Stimulated activated naive B cell treated with anti-CD40 and anti-IgM and Interleukin-4, amounts not matched to agents 10 μg/mL and 1 μg/mL and 100 μg/mL, for 72 hours (primary cell): ENCODE measurements at regions not wholly inside any gene's neighbourhood (a gene's known extent, or its start where the extent isn't known, plus 50 kb on each side); places are given as distances from the start of the nearest gene placed in this dataset.
"Not testable (repeated sequence)": the region's sequence is repeated elsewhere in the genome, so short reads cannot be mapped to it uniquely, and the experiment has no call there.

Experiments
- ATAC-seq, 2 donors: fragments of 150-1000 bp; cut with Tn5 transposase; replicated peaks; 2 replicates each; pipeline ENCODE4 v1.10.0; 2021; ENCODE audit warnings: moderate library complexity in 1 of 2
- DNase-seq: peaks from one replicate; pipeline ENCODE4 v3.0.0; 2021
- H3K27ac Mint-ChIP-seq: one replicate; pipeline ENCODE4 v1.8.0; 2022; ENCODE audit warnings: mild to moderate bottlenecking, mixed read lengths
- H3K27me3 Mint-ChIP-seq, 2 donors: one replicate each; pipeline ENCODE4 v1.8.0; 2022; ENCODE audit warnings: mixed read lengths in 2 of 2
- H3K36me3 Mint-ChIP-seq, 2 donors: one replicate each; pipeline ENCODE4 v1.8.0; 2022; ENCODE audit warnings: mixed read lengths in 2 of 2, mild to moderate bottlenecking in 1 of 2
- H3K4me1 Mint-ChIP-seq, 2 donors: one replicate each; pipeline ENCODE4 v1.8.0; 2022; ENCODE audit warnings: mixed read lengths in 2 of 2, mild to moderate bottlenecking in 1 of 2
- H3K4me3 Mint-ChIP-seq, 2 donors: one replicate each; pipeline ENCODE4 v1.8.0; 2022; ENCODE audit warnings: mild to moderate bottlenecking in 2 of 2, mixed read lengths in 2 of 2, moderate library complexity in 1 of 2
- H3K9me3 Mint-ChIP-seq, 2 donors: one replicate each; pipeline ENCODE4 v1.8.0; 2022; ENCODE audit warnings: mixed read lengths in 2 of 2, mild to moderate bottlenecking in 1 of 2

DNA sequence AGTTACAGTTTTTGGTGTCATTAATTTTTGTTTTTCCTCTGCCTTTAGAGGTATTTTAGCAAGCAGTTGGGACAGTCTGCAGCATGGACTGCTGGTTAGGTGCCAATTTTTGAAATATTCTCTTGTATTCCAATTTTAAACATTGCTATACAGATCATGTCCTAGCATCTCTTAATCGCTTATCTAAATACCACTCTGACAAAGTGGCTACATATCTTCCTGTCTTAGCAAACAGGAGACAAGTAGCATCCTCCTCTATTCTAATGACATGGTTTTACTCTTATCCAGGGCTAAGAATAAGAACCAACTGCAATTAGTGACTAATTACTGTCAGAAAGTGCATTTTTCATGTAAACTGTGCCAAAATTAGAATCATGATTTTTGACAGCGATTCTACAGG, 117.8 kb upstream of the ATP2B1 start:
- peaks cover 0 to 3% of the 10 kb centered on the region in 2 donors for H3K9me3 Mint-ChIP-seq
- no peak for ATAC-seq
- H3K27me3 Mint-ChIP-seq = no peaks in the 10 kb centered on the region
- no peak overlapping the region for H3K4me3 Mint-ChIP-seq
- no peak overlapping the region for H3K27ac Mint-ChIP-seq
- peaks cover 21 to 26% of the 10 kb centered on the region in 2 donors for H3K4me1 Mint-ChIP-seq
- H3K36me3 Mint-ChIP-seq = no peaks in the 10 kb centered on the region
- DNase-seq = no peak

DNA sequence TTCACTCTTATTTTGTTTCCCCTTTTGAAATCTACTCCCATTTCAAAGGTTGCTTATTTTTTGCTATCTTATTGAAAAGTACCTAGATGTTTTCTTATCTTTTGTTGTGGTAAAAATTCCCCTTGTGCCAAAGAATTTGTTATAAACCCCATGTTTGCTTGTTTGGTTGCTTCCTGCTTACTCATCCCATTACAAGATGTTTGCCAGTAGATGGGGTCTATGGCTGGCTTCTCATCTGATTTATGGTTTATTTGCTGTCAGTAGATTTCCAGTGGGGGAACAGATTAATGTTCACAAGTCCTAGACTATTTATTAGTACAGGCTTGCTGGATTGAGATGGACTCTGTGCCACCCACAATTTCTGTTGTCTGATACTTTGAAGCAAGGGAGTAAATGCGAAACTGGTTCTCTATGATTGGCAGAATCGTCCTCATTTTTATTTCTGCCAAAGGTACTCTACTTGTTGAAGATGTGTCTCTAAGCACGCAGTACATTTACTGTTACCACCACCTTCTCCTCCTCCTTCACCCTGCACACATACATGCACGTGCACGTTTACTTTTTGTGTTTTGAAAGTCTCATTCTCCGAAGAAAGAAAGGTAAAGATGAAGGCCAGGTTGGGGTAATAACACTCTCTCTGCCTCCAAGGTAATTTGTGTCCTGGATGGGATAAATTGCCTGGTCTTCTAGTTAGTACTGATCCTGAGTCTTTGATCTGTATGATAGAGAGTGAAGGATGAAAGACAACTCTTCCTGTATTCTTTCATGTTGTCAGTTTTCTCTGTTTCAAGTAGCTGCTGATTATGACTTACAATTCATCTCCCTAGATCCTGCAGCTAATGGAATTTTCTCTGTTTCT, 117.2 kb upstream of the ATP2B1 start:
- ATAC-seq = no peak
- no peak for DNase-seq
- H3K36me3 Mint-ChIP-seq = no peaks in the 10 kb centered on the region
- no peak overlapping the region for H3K4me3 Mint-ChIP-seq
- peak overlapping the region; percentile 67 for H3K27ac Mint-ChIP-seq
- peaks cover 19 to 26% of the 10 kb centered on the region in 2 donors for H3K4me1 Mint-ChIP-seq
- H3K27me3 Mint-ChIP-seq = no peaks in the 10 kb centered on the region
- peaks cover 0 to 3% of the 10 kb centered on the region in 2 donors for H3K9me3 Mint-ChIP-seq

DNA sequence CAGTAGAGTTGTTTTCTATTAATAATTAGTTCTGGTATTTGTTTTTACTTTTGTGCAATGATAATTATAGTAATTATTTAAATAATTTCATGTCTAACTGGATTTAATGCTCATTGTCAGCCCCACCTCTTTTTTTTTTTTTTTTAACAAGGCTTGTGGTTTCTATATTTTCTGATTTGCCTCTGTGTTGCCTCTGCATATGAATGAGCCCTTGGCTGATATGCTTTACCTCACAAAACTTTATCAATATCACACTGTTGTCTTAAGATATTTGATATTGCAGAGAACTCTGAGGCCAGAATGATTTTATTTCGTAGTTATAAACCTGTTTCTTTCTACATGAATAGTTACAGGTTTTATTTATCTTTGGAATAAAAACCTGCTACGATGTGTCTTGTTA, 116.2 kb upstream of the ATP2B1 start:
- H3K36me3 Mint-ChIP-seq = no peaks in the 10 kb centered on the region
- H3K4me3 Mint-ChIP-seq = no peak overlapping the region
- ATAC-seq = no peak
- no peak for DNase-seq
- H3K27me3 Mint-ChIP-seq = no peaks in the 10 kb centered on the region
- H3K27ac Mint-ChIP-seq = no peak overlapping the region
- peaks cover 18 to 26% of the 10 kb centered on the region in 2 donors for H3K4me1 Mint-ChIP-seq
- peaks cover 0 to 4% of the 10 kb centered on the region in 2 donors for H3K9me3 Mint-ChIP-seq

DNA sequence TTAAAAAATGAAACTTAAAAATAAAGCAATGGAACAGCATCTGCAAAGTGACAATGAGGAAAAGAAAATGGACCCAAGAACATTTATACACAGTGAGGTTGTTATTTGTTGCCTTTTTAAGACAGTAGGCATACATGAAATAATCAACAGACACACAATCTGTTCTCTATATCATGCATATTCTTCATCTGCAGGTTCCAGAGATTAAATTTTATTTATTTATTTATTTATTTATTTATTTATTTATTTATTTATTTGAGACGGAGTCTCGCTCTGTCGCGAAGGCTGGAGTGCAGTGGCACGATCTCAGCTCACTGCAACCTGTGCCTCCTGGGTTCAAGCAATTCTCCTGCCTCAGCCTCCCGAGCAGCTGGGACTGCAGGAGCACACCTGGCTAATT, 114.4 kb upstream of the ATP2B1 start:
- DNase-seq, H3K36me3 Mint-ChIP-seq, H3K9me3 Mint-ChIP-seq, H3K4me3 Mint-ChIP-seq, H3K27me3 Mint-ChIP-seq, ATAC-seq, H3K27ac Mint-ChIP-seq: not testable (repeated sequence)
- peaks cover 15 to 32% of the 10 kb centered on the region in 2 donors for H3K4me1 Mint-ChIP-seq

DNA sequence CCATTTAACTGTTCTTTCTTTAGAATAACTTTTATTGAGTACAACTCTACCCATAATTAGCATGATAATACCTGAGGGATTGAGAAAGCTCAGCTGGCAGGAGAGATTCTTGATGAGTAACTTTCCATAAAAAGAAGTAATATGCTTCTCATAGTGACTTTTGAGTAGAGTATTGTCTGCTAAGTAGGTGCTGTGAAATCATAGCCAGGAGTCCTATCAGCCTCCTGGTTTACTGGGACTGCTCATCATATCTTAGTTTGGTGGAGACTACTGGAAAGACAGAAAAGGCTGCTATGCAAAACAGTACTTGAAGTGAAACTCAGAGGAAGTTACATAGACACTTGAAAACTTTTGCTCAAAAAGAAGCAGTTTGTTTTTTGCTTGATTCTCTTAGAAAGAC, 113.3 kb upstream of the ATP2B1 start:
- H3K27me3 Mint-ChIP-seq = no peaks in the 10 kb centered on the region
- no peak overlapping the region for H3K4me3 Mint-ChIP-seq
- peak; percentile 56 to 76 for ATAC-seq
- peaks cover 17 to 40% of the 10 kb centered on the region in 2 donors for H3K4me1 Mint-ChIP-seq
- H3K9me3 Mint-ChIP-seq = peaks cover 0 to 4% of the 10 kb centered on the region in 2 donors
- DNase-seq = no peak
- H3K36me3 Mint-ChIP-seq = no peaks in the 10 kb centered on the region
- no peak overlapping the region for H3K27ac Mint-ChIP-seq

DNA sequence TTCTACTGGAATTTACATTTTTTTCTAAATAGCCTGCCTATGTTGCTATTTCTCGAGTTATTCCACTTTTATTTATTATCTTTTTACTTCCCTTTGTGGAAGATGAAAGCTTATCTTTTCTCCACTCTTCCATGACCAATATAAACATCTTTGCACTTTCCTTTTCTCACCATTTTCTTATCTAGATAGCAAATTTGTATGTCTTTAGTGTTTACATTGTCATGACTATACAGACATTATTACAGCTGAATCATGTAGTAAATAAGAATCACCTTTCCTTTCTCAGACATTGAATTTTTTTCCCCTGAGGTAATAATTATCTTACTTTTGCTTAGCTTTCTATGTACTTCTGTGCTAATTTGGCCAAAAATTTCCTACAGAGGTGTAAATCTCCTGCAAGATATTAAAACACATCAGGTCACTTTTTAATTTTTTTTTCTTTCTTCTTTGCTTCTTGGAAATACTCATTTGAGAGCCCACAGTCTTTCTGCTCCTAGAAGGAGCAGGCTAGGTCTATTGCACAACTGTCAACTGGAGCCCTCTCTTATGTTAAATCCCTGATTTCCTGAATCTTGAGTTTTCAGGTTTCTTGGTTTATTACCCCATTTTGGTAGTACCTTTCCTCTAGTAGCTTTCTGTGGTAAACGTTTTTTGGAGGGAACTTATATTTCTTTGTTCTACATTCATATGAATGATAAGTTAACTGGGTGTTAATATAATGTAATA, 109.0 kb upstream of the ATP2B1 start:
- Mint-ChIP-seq H3K27ac (no peak overlapping the region), H3K36me3 (no peaks in the 10 kb centered on the region), H3K4me3 (no peak overlapping the region), H3K27me3 (no peaks in the 10 kb centered on the region), H3K9me3 (peaks cover 0 to 4% of the 10 kb centered on the region in 2 donors), H3K4me1 (peaks cover 8 to 25% of the 10 kb centered on the region in 2 donors)
- no peak for DNase-seq
- no peak for ATAC-seq

DNA sequence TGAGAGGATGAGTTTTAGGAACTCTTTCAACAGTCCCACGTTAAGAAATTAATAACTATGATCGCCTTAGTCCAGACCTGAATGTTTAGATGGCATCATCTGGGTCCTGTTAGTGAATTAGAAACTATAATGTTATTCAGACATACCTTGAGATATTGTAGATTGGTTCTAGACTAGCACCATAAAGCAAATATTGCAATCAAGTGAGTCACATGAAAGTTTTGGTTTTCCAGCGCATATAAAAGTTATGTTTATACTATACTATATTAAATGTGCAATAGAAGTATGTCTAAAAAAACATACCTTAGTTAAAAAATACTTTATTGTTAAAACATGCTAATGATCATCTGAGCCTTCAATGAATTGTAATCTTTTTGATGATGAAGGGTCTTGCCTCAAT, 106.6 kb upstream of the ATP2B1 start:
- peaks cover 0 to 1% of the 10 kb centered on the region in 2 donors for H3K9me3 Mint-ChIP-seq

DNA sequence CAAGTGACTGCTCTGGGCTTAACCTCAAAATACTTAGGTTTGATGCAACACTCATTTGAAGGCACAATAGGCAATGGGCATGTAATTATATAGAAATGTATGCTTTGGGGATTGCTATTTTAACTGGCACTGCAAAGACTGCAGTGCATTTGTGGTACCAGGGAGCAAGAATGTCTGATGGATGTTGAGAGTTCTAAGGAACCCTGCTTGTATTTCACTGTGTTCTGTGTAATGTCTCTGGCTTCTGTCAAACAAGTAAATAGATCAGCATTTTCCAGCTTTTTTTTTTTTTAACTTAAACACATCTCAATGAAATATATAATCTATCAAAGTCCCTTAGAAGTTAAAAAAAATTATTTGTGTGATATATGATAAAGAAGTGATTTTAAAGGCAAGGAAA, 94.8 kb upstream of the ATP2B1 start:
- H3K36me3 Mint-ChIP-seq = no peaks in the 10 kb centered on the region
- H3K27ac Mint-ChIP-seq = no peak overlapping the region
- DNase-seq (no peak), ATAC-seq (no peak)
- H3K9me3 Mint-ChIP-seq = no peaks in the 10 kb centered on the region
- no peaks in the 10 kb centered on the region for H3K27me3 Mint-ChIP-seq
- H3K4me1 Mint-ChIP-seq = peaks cover 12 to 18% of the 10 kb centered on the region in 2 donors
- no peak overlapping the region for H3K4me3 Mint-ChIP-seq

More for the DNA sequence above, 106.6 kb upstream of the ATP2B1 start:
- no peak for ATAC-seq
- no peak overlapping the region for H3K4me3 Mint-ChIP-seq
- H3K36me3 Mint-ChIP-seq = no peaks in the 10 kb centered on the region
- no peaks in the 10 kb centered on the region for H3K27me3 Mint-ChIP-seq
- H3K4me1 Mint-ChIP-seq = peaks cover 2 to 14% of the 10 kb centered on the region in 2 donors
- no peak overlapping the region for H3K27ac Mint-ChIP-seq
- no peak for DNase-seq

DNA sequence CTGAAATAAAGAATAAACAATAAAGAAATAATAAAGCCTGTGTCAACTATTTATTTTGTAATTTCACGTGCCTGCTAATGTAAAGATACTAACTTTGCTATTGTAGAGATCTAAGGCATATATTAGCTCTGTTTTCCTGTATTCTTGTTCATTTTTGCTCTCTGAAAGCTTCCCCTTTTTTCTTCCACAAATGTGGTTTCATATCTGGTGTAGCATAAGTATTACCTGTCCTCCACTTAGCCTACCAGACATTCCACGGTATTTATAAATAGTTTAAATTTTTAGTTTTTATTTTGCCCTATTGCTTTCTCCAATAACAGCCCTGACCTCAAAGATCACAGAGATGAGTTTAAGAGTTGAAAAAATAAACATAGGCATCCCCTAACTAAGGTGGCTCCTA, 92.6 kb upstream of the ATP2B1 start:
- no peaks in the 10 kb centered on the region for H3K36me3 Mint-ChIP-seq
- no peak for ATAC-seq

DNA sequence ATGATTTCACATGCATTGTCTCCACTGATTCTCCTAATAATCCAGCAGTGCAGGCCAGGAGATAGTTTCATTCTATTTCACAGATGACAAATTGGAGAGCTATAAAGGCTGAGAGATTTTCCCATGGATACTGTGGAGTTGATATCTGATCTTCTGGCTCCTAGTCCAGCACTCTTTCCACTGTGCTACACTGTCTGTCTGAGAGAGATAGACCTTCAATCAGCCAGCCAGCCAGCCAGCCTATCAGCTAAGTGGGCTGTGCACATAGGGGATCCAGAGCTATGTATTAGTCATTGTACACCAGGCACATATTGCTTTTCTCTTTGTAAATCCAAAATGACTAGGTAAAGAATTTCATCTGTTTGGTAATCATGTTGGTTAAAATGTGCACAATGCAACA, 91.8 kb upstream of the ATP2B1 start:
- DNase-seq = no peak
- peaks cover 12 to 19% of the 10 kb centered on the region in 2 donors for H3K4me1 Mint-ChIP-seq
- no peak for ATAC-seq
- no peak overlapping the region for H3K4me3 Mint-ChIP-seq
- no peaks in the 10 kb centered on the region for H3K36me3 Mint-ChIP-seq
- H3K27me3 Mint-ChIP-seq = no peaks in the 10 kb centered on the region
- no peak overlapping the region for H3K27ac Mint-ChIP-seq
- H3K9me3 Mint-ChIP-seq = no peaks in the 10 kb centered on the region

More for the DNA sequence above, 92.6 kb upstream of the ATP2B1 start:
- Mint-ChIP-seq H3K4me1 (peaks cover 12 to 18% of the 10 kb centered on the region in 2 donors), H3K9me3 (no peaks in the 10 kb centered on the region), H3K27me3 (no peaks in the 10 kb centered on the region), H3K27ac (no peak overlapping the region), H3K4me3 (no peak overlapping the region)
- no peak for DNase-seq

DNA sequence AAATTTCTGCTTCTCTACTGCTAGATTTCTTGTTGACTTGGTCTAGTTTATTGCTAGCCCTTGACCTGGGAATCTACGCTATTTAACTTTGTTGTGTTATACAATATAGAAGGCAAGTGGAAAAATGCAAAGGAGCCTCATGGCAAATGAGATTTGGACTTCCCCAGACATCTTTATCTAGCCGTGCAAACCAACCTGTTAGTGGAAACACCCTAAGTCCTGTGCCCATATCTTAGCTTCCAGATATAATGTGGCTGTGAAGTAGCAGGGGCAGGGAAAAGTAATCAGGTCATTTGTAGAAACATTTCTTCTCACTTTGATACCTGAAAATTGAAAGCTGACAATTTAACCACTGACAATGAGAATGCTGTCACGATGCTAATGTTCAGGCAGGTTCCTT, 90.7 kb upstream of the ATP2B1 start:
- no peak for DNase-seq
- Mint-ChIP-seq H3K27me3 (no peaks in the 10 kb centered on the region), H3K9me3 (no peaks in the 10 kb centered on the region)

DNA sequence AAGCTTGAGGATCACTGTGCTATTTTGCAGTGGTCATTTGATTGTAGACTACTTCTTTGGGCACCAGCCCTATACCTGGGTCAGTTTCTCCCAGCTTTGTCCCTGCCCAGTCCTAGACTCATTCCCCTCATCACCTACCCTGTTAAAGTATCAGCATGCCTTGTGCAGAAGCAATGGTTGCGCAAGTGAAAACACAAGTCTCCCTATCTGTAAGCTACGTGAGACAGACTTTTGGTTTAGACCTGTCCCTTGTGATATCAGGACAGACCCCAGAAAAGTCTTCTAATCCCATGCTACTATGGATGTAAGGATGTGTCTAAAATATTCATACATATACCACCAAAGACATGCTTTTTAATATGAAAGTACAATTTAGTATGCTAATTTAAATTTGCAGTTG, 88.8 kb upstream of the ATP2B1 start:
- Mint-ChIP-seq H3K4me1 (peaks cover 12 to 22% of the 10 kb centered on the region in 2 donors), H3K36me3 (no peaks in the 10 kb centered on the region), H3K9me3 (no peaks in the 10 kb centered on the region), H3K4me3 (no peak overlapping the region), H3K27ac (no peak overlapping the region), H3K27me3 (no peaks in the 10 kb centered on the region)
- ATAC-seq (no peak), DNase-seq (no peak)

More for the DNA sequence above, 90.7 kb upstream of the ATP2B1 start:
- no peaks in the 10 kb centered on the region for H3K36me3 Mint-ChIP-seq
- H3K4me3 Mint-ChIP-seq = no peak overlapping the region
- ATAC-seq = no peak
- H3K27ac Mint-ChIP-seq = no peak overlapping the region
- peaks cover 12 to 22% of the 10 kb centered on the region in 2 donors for H3K4me1 Mint-ChIP-seq

DNA sequence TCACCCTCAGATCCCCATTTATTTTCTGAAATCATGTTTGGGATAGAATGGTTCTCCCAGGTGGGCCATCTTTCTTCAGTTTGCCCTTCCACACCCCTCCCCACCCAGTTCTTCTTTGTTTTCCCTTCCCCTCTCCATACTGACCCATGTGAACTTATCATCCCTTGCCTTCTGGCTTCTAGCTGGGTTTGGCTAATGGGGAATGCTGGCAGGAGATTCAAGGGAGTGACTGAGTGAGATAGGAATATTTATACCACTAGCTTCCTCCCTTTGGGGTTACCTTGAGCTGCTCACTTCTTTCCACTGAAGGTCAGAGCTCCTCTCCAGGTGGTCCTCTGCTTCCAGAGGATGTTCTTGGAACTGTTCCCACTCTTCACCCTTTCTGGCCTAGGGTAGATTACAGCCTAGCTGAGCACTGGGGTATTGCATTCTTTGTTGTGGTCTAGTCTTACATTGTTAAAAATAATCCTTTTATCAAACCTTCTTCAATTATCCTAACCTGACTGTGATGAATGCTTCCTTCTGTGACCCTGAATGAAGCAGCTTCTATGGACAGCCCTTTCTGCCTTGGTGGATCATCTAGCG, 88.3 kb upstream of the ATP2B1 start:
- ATAC-seq = no peak
- Mint-ChIP-seq H3K9me3 (no peaks in the 10 kb centered on the region), H3K4me1 (peaks cover 9 to 18% of the 10 kb centered on the region in 2 donors), H3K27ac (no peak overlapping the region), H3K36me3 (no peaks in the 10 kb centered on the region), H3K4me3 (no peak overlapping the region), H3K27me3 (no peaks in the 10 kb centered on the region)
- no peak for DNase-seq

DNA sequence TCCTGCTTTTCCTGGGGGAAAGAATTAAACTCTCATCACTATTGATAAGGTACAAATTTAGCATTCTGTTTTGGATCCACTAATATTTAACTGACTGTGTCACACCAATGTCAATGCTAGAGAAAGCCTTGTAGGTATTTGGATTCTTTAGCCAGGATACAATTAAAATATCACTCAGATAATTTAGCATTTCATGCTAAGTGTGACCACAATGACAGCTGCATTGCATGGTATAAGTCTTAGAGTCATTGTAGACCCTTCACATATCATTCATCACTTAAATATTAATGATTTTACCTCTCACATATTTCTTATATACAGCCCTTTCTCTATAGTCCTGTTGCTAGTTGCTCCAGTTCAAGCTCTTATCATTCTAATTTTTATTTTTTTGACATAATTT, 85.3 kb upstream of the ATP2B1 start:
- Mint-ChIP-seq H3K4me3 (no peak overlapping the region), H3K36me3 (no peaks in the 10 kb centered on the region), H3K27ac (no peak overlapping the region), H3K9me3 (no peaks in the 10 kb centered on the region), H3K4me1 (peaks cover 6 to 11% of the 10 kb centered on the region in 2 donors), H3K27me3 (no peaks in the 10 kb centered on the region)
- ATAC-seq (no peak), DNase-seq (no peak)
